ENCODE measurements at regions not wholly inside any gene's neighbourhood (a gene's known extent, or its start where the extent isn't known, plus 50 kb on each side); places are given as distances from the start of the nearest gene placed in this dataset.

GRCh38 chr7:41507686-41508268 is 195.1 kb downstream of the INHBA start (continued):
- TF ChIP-seq CHD7 (IDR thresholded peaks at IDR 0.05; ENCODE audit: insufficient replicate concordance, low read length) = no peak
- TF ChIP-seq SP1 (IDR thresholded peaks at IDR 0.05; ENCODE audit: low read depth, low read length) = no peak
- TF ChIP-seq CHD1 (IDR thresholded peaks at IDR 0.05; ENCODE audit: low read depth, low read length) = no peak
- no peak for TF ChIP-seq BACH1 (IDR thresholded peaks at IDR 0.05; ENCODE audit: low read length)
- no peak for TF ChIP-seq RFX5 (IDR thresholded peaks at IDR 0.05; ENCODE audit: borderline replicate concordance, low read depth, low read length)
- no peak for TF ChIP-seq SAP30 (IDR thresholded peaks at IDR 0.05; ENCODE audit: insufficient read depth, insufficient replicate concordance, low read length)
